GM19467 (cell line): ENCODE measurements at regions not wholly inside any gene's neighbourhood (a gene's known extent, or its start where the extent isn't known, plus 50 kb on each side); places are given as distances from the start of the nearest gene placed in this dataset.
A peak's percentile ranks its signal among the peaks of the same experiment; 100 is the strongest.

Source experiments
- ATAC-seq: cut with Tn5 transposase; IDR thresholded peaks from one replicate; pipeline ENCODE4 v1.9.1; 2021; ENCODE audit warnings: mild to moderate bottlenecking, moderate library complexity; ENCODE audit not compliant: unreplicated experiment

GRCh38 chr5:164002628-164003027, 497.2 kb downstream of the MAT2B start:
- ATAC-seq: no peak

- no peak for ATAC-seq
Observed at GRCh38 chr5:164005071-164005470, 499.7 kb downstream of the MAT2B start.

- no peak for ATAC-seq
Observed at GRCh38 chr5:164007064-164007463, 501.6 kb downstream of the MAT2B start.

GRCh38 chr5:164009621-164010020, 504.2 kb downstream of the MAT2B start:
- ATAC-seq: no peak

- no peak for ATAC-seq
Observed at GRCh38 chr5:164010900-164011299, 505.5 kb downstream of the MAT2B start.

- no peak for ATAC-seq
Observed at GRCh38 chr5:164012371-164012770, 507.0 kb downstream of the MAT2B start.

- peak; percentile 86 for ATAC-seq
Observed at GRCh38 chr5:164013077-164013670, 507.8 kb downstream of the MAT2B start.

GRCh38 chr5:164020116-164020515, 514.7 kb downstream of the MAT2B start:
- no peak for ATAC-seq

- no peak for ATAC-seq
Observed at GRCh38 chr5:164027738-164028137, 522.3 kb downstream of the MAT2B start.

GRCh38 chr5:164038128-164038783, 532.8 kb downstream of the MAT2B start:
- no peak for ATAC-seq

GRCh38 chr5:164041105-164041504, 535.7 kb downstream of the MAT2B start:
- ATAC-seq: no peak

GRCh38 chr5:164048359-164048926, 543.0 kb downstream of the MAT2B start:
- no peak for ATAC-seq

- ATAC-seq: no peak
Observed at GRCh38 chr5:164051745-164052144, 546.3 kb downstream of the MAT2B start.

- no peak for ATAC-seq
Observed at GRCh38 chr5:164052536-164053093, 547.2 kb downstream of the MAT2B start.

GRCh38 chr5:164053123-164053522, 547.7 kb downstream of the MAT2B start:
- ATAC-seq: no peak

GRCh38 chr5:164054461-164054860, 549.0 kb downstream of the MAT2B start:
- no peak for ATAC-seq

GRCh38 chr5:164057121-164057520, 551.7 kb downstream of the MAT2B start:
- no peak for ATAC-seq

- ATAC-seq: no peak
Observed at GRCh38 chr5:164058621-164059020, 553.2 kb downstream of the MAT2B start.

GRCh38 chr5:164059471-164059870, 554.1 kb downstream of the MAT2B start:
- ATAC-seq: no peak

GRCh38 chr5:164060786-164061355, 555.5 kb downstream of the MAT2B start:
- no peak for ATAC-seq

GRCh38 chr5:164062304-164062703, 556.9 kb downstream of the MAT2B start:
- no peak for ATAC-seq

GRCh38 chr5:164065266-164065665, 559.8 kb downstream of the MAT2B start:
- no peak for ATAC-seq
